HCT116 (cell line): ENCODE measurements at regions not wholly inside any gene's neighbourhood (a gene's known extent, or its start where the extent isn't known, plus 50 kb on each side); places are given as distances from the start of the nearest gene placed in this dataset.
A peak's percentile ranks its signal among the peaks of the same experiment; 100 is the strongest.

Experiments
- CEBPB ChIP-seq: IDR thresholded peaks from 2 replicates; pipeline ENCODE4 v1.6.1; 2012; ENCODE audit warnings: low read depth
- CTCF ChIP-seq, 3 experiments: fragments of 200-600 bp in 1 of 3; sonication (generic) in 1 of 3; IDR thresholded peaks in 2 of 3; conservative IDR thresholded peaks in 1 of 3; 2 replicates each; pipeline ENCODE4 v1.5.1; 2012 to 2017; ENCODE audit warnings: low read depth in 2 of 3, low read length in 2 of 3, antibody characterized with exemption in 1 of 3, borderline replicate concordance in 1 of 3, control low read depth in 1 of 3, mild to moderate bottlenecking in 1 of 3, mixed read lengths in 1 of 3, mixed run types in 1 of 3, moderate library complexity in 1 of 3; ENCODE audit not compliant: insufficient read depth in 1 of 3
- ELF1 ChIP-seq: IDR thresholded peaks from 2 replicates; pipeline ENCODE4 v1.6.1; 2012; ENCODE audit warnings: low read depth, borderline replicate concordance
- EZH2 ChIP-seq: fragments of 200-600 bp; sonication (generic); IDR thresholded peaks from 2 replicates; pipeline ENCODE4 v1.6.1; 2017; ENCODE audit warnings: antibody characterized with exemption, mixed run types
- JUND ChIP-seq: IDR thresholded peaks from 2 replicates; pipeline ENCODE4 v1.6.1; 2012
- POLR2A ChIP-seq: IDR thresholded peaks from 2 replicates; pipeline ENCODE4 v1.7.0; 2011; ENCODE audit warnings: borderline replicate concordance; ENCODE audit not compliant: insufficient read depth, insufficient read length; ENCODE audit errors: extremely low read depth
- POLR2AphosphoS5 ChIP-seq: IDR thresholded peaks from 2 replicates; pipeline ENCODE4 v1.6.1; 2011; ENCODE audit warnings: mild to moderate bottlenecking, low read depth, low read length, moderate library complexity
- RAD21 ChIP-seq: IDR thresholded peaks from 2 replicates; pipeline ENCODE4 v1.6.1; 2012; ENCODE audit warnings: low read depth, mild to moderate bottlenecking
- REST ChIP-seq: IDR thresholded peaks from 2 replicates; pipeline ENCODE4 v1.6.1; 2012; ENCODE audit warnings: low read depth
- SRF ChIP-seq: IDR thresholded peaks from 2 replicates; pipeline ENCODE4 v1.6.1; 2012; ENCODE audit warnings: low read depth
- YY1 ChIP-seq: IDR thresholded peaks from 2 replicates; pipeline ENCODE4 v1.6.1; 2011; ENCODE audit warnings: low read length, low read depth, moderate library complexity, mild to moderate bottlenecking; ENCODE audit not compliant: insufficient replicate concordance; ENCODE audit errors: extremely low read depth
- TF ChIP-seq, protein P1 (sequence below): IDR thresholded peaks from 2 replicates; pipeline ENCODE4 v1.6.1; 2012
- TF ChIP-seq, protein P2 (sequence below): IDR thresholded peaks from 2 replicates; pipeline ENCODE4 v1.6.1; 2012
- TF ChIP-seq, protein P3 (sequence below): IDR thresholded peaks from 2 replicates; pipeline ENCODE4 v1.6.1; 2011; ENCODE audit warnings: mild to moderate bottlenecking, low read length, moderate library complexity; ENCODE audit not compliant: insufficient replicate concordance; ENCODE audit errors: extremely low read depth

GRCh38 chr7:119943942-119944600, 328.9 kb upstream of the KCND2 start:
- TF ChIP-seq CTCF (IDR thresholded peaks at IDR 0.05 in 2 of 3, conservative IDR thresholded peaks at IDR 0.05 in 1 of 3; ENCODE audit: borderline replicate concordance in 1 of 3, insufficient read depth in 1 of 3, low read depth in 2 of 3, low read length in 2 of 3) (peak in 1 of 3 experiments; percentile 19; a peak in 1 of 6 replicates), EZH2 (no peak), SRF (no peak), POLR2AphosphoS5 (no peak), ELF1 (no peak), YY1 (no peak), POLR2A (no peak), REST (no peak), RAD21 (no peak), CEBPB (no peak), JUND (no peak)
- TF ChIP-seq, protein P1, sequence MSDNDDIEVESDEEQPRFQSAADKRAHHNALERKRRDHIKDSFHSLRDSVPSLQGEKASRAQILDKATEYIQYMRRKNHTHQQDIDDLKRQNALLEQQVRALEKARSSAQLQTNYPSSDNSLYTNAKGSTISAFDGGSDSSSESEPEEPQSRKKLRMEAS = no peak
- TF ChIP-seq, protein P2, sequence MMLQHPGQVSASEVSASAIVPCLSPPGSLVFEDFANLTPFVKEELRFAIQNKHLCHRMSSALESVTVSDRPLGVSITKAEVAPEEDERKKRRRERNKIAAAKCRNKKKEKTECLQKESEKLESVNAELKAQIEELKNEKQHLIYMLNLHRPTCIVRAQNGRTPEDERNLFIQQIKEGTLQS = no peak
- TF ChIP-seq, protein P3, sequence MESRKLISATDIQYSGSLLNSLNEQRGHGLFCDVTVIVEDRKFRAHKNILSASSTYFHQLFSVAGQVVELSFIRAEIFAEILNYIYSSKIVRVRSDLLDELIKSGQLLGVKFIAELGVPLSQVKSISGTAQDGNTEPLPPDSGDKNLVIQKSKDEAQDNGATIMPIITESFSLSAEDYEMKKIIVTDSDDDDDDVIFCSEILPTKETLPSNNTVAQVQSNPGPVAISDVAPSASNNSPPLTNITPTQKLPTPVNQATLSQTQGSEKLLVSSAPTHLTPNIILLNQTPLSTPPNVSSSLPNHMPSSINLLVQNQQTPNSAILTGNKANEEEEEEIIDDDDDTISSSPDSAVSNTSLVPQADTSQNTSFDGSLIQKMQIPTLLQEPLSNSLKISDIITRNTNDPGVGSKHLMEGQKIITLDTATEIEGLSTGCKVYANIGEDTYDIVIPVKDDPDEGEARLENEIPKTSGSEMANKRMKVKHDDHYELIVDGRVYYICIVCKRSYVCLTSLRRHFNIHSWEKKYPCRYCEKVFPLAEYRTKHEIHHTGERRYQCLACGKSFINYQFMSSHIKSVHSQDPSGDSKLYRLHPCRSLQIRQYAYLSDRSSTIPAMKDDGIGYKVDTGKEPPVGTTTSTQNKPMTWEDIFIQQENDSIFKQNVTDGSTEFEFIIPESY = no peak
